ENCODE measurements at regions not wholly inside any gene's neighbourhood (a gene's known extent, or its start where the extent isn't known, plus 50 kb on each side); places are given as distances from the start of the nearest gene placed in this dataset.
"Not testable (repeated sequence)": the region's sequence is repeated elsewhere in the genome, so short reads cannot be mapped to it uniquely, and the experiment has no call there.

DNA sequence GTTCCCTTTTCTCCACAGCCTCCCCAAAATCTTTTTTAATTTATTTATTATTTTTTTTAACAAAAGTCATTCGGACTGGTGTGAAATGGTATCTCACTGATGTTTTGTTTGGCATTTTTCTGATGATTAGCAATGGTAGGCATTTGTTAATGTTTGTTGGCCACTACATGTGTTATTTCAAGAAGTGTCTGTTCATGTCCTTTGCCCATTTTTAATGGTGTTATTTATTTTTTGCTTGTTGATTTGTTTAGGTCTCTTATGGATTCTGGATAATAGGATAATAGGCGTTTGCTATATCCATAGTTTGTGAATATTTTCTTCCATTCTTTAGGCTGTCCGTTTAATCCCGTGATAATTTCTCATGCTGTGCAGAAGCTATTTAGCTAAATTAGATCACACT lies 596.5 kb upstream of the DEFB115 start:
- TF ChIP-seq POLR2A, POLR2AphosphoS5 (IDR thresholded peaks at IDR 0.05): not testable (repeated sequence)
- TF ChIP-seq, protein P1, sequence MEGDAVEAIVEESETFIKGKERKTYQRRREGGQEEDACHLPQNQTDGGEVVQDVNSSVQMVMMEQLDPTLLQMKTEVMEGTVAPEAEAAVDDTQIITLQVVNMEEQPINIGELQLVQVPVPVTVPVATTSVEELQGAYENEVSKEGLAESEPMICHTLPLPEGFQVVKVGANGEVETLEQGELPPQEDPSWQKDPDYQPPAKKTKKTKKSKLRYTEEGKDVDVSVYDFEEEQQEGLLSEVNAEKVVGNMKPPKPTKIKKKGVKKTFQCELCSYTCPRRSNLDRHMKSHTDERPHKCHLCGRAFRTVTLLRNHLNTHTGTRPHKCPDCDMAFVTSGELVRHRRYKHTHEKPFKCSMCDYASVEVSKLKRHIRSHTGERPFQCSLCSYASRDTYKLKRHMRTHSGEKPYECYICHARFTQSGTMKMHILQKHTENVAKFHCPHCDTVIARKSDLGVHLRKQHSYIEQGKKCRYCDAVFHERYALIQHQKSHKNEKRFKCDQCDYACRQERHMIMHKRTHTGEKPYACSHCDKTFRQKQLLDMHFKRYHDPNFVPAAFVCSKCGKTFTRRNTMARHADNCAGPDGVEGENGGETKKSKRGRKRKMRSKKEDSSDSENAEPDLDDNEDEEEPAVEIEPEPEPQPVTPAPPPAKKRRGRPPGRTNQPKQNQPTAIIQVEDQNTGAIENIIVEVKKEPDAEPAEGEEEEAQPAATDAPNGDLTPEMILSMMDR (IDR thresholded peaks at IDR 0.05) = not testable (repeated sequence)

Data from breast epithelium (tissue), 3 donors.